GM18909 (cell line): ENCODE measurements at regions not wholly inside any gene's neighbourhood (a gene's known extent, or its start where the extent isn't known, plus 50 kb on each side); places are given as distances from the start of the nearest gene placed in this dataset.

Source experiments
- ATAC-seq: cut with Tn5 transposase; IDR thresholded peaks from one replicate; pipeline ENCODE4 v1.9.1; 2021; ENCODE audit warnings: mild to moderate bottlenecking; ENCODE audit not compliant: unreplicated experiment, poor library complexity

DNA sequence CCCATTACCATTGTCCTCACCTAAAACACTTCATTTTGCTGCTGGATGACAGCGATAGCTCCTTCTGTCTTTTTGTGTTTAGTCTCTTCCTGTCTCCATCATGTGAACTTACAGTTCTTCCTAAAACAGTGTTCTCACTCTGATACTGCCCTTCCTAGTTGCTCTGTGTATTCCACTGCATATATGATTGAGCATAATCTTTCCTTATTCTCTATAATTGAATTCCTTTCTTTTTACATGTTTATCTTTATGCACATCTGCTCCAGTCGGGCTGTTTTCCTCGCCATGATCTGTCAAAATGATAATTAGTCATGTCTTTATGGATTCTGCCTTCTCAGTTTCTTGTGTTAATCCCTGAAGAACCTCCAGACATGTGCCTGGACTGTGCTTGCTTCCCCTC, 405.1 kb upstream of the SEMA6D start:
- no peak for ATAC-seq

DNA sequence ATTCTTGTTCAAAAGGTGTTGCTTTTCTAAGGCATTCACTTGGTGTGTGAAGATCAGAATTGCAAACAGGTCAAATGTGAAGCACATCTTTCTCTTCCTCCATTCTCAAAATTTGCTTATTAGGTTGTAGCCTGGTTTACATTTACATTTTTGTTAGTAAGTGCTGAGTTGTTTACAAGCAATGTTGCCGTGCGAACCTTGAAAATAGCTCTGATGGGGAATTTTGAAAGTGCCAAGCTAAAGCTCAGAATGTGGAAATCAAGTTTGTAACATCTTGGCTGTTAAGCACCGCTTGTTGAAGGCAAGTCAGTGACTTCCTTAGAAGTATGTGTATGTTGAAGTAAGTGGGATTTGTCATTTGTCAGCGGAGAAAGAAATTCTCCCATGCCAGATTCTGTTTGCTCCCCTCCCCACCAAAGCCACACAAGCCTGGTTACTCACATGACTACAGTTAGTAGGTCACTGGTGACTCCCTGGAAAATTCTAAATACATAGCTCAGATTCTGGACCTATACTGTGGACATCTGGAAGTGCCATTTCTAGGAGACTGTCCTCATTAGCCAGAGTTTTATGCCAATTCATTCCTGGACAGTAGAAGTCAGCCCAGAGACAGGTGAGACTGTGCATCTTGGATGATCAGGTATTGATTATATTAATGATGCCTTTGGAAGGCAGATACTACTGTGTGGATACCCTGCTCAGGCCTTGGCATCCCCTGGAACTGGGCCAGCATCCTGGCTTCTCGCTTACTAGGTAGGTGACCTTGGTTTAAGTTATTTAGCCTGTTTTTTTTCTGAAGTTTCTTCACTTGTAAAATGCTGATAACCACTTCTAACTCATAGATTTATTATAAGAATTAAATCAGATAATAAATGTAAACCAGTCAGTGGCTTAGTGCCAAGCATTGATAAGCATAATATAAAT, 390.6 kb upstream of the SEMA6D start:
- ATAC-seq, result no peak

DNA sequence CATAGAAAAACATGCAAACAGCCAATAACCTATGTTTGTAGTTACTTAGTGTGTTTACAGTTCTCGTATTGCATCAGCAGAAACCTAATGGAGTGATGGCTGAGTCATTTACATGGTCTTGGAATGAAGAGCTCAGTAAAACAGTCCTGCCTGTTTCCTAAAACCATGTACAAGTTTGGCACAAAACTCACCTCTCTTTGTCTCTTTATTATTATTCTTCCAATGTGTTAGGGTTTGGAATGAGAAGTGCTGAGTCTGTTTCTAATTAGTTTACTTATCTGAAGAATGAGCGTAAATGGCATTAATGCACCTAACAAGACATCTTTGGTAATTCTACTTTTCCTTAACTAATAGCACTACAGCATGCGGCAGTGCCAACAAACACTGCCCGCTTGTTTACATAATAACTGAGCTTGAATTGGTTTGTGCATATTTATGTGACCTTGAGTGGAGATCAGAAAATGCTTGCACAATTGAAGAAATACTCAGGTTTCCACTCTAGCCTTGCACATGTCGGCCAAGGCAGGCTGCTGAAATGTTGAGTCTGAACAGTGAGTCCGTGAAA, 385.4 kb upstream of the SEMA6D start:
- ATAC-seq, result no peak

DNA sequence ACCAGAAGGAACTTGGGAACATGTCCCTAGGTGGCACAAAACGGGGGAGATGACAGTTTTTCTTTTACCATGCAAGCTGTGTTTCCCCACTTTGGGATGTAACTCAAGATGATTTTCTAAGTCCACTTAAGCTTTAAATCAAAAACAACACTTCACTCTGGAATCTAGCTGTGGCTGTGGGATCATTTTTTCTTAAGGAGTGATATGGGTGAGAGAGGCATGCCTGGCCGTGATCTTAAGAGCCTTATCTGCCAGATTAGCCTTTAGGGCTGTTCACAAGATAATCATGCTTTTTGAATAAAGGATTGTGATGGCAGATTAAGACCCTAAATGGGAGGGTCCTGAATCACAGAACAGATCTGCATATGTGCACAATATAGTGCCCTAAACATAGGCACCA, 384.8 kb upstream of the SEMA6D start:
- ATAC-seq, result no peak

DNA sequence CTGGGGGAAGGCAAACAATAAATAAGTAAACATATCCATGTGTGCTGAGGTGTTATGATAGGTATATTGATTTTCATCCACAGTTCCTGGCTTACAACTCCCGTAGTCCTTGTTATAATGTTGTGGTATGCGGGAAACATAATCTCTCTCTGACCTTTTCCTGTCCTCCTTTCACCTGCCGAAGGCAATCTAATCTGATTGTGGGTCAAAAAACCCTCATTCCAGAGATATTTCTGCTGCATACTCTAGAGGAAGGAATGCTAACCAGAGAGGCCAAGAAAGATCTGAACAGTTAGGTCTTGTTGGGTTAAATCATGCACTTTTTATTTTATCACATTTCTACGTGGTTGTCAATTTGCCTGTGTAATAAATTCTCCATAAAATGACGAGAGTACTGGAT, 383.6 kb upstream of the SEMA6D start:
- no peak for ATAC-seq

DNA sequence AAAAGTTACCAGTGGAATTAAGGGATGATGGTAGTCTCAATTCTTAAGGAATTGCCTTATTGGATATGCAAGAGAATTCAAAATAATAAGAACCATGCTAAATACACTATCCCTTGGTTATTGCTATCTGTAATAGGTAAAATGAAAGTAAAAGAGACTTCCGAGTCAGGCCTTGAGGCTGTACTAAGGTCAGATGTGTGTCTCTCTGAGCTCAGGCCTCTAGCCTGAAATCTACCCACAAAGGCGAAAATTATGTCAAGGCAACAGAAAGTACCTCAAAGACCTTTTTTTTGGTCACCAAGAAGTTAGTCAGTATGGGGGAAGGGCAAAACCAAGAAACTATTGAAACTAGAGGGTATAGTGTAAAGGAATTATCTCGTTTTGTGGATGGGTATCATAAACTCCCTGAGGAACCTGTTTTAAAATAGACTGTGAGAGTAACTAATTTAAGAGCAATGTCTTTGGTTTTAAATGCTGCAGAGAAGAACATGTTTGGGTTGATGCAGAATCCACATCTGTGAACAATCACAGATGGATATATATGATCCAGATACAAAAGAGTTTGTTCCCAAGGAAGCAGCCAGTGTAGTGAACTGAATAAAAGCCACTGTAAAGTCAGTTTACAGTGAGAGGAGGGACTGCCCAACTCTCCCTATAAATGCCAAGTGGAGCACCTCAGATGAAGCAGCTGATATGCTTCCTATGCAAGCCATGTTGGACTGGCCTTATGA, 382.3 kb upstream of the SEMA6D start:
- no peak for ATAC-seq

DNA sequence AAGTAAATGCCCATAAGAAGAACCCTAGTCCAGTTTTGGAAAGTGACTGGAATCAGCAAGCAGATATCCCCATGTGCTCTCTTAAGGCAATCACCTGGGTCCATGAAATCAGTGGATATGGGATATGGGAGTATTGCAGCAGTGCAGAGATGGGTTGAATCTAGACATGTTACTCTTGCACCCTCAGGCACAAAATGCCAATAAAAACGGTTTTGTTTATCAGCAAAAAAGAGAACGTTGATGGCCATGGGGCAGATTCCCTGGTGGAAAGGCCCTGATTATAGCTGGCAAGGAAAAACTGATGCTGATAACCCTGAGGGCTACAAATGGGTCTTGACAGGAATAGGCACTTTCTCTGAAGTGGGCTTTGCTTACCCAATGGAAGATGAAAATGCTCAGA, 380.2 kb upstream of the SEMA6D start:
- ATAC-seq, result no peak

DNA sequence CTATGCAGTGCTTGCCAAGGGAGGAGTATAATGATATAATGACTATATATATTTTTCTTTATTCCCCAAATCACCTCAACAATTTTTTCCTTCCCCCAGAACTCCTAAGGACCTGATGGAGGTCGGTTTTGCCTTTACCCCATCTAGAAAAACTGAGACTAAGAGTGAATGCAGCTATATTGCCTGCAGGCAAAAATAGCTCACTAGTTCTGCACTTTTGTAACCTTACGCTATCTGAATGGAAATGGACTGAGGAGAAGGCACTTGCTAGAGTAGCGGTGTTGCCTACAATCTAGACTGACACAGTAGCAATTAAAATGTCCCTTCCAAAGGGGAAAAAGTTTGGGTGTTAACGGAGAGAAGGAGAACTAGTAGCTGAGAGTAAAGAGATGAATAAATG, 379.5 kb upstream of the SEMA6D start:
- ATAC-seq, result no peak

DNA sequence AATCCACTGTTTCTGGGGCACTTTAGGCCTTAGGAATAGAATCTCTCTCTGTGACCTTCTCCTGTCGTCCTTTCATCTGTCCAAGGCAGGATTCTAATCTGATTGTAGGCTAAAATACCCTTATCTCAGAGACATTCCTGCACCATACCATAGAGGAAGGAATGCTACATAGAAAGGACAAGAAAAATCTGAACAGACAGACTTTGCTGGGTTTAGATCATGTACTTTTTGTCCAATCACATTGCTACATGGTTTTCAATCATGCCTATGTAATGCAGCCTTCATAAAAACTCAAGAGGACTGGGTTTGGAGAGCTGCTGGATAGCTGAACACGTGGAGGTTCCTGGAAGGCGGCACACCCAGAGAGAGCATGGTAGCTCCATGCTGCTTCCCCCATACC, 378.5 kb upstream of the SEMA6D start:
- ATAC-seq, result no peak

DNA sequence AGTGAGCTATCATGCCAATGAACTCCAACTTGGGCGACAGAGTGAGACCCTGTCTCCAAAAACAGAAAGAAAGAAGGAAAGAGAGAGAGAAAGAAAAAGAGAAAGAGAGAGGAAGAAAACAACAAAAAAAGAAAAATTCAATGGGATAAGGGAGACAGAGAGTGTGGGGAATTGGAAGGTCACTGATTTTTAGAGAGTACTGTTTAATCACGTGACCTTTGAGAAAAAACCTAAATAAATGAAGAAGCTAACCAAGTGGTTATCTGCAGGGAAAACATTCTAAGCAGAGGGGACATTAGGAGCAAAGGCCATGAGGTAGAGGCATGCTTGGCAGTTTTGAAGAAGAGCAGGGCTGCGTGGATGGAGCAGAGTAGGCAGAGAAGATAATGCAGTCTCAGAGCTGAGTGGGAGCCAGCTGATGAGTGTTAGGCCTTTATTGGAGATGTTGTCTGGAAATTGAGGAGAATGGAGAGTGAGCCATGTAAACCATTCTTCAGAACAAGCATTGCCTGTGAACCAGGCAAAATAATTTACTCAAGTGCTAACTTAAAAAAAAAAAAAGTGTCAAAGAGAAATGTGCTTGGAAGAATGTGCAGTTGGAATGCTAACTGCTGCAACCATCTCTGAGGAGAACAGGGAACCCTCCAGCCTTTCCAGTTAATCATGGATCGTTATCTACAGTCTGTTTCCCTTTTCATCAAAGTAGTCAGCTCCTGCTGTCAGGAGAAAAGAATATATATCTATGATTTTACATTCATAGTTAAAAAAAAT, 377.3 kb upstream of the SEMA6D start:
- no peak for ATAC-seq

DNA sequence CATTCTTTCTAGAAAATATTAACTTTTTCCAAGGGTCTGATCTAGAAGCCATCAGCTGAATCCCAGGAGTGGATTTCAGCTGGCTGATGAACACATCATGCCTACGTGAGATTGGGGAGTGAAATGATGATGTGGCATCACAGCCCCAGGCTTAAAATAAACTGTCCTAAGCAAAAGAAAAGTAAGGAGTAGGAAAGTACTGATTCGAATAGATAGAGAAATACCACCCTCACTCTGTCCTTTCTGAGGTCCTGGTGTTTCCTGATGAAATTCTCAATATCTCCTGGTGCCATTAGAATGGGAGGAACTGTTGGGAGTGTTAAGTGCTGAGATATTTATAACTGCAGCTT, 376.8 kb upstream of the SEMA6D start:
- no peak for ATAC-seq

DNA sequence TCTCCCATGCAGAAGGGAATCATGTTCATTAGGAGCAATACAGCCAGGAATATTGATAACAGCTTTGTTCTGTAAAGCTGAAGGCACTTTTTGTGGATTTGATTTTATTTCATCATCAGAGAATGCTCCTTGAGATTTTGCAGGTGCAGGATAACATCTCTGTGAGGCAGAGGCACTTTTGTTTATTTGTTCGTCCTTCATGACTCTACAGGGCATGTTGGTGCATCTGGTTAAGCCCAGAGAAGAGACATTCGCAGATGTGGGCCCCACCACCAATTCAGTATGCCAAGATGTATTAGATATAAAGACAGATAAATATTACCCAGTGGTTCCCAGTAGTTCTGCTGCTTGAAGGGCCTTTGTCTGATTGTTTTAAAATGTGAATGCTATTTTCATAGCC, 368.1 kb upstream of the SEMA6D start:
- no peak for ATAC-seq

DNA sequence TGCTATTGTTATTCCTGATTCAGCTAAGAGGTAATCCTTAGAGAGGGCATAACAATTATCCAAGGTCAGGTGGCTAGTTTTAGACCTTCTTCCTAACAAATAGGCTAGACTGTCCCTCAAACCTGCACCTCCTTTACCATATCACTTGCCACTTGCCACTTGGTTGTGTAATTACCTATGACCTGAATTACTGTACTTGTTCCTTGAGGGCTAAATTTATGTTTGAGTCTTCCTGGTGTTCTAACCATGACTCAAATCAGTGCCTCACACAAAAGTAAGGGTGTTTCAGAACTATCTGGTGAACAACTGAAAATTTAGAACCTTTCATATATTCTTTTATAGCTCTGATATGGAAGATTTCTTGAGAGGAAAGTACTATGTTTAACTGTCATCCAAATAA, 365.8 kb upstream of the SEMA6D start:
- ATAC-seq, result no peak

DNA sequence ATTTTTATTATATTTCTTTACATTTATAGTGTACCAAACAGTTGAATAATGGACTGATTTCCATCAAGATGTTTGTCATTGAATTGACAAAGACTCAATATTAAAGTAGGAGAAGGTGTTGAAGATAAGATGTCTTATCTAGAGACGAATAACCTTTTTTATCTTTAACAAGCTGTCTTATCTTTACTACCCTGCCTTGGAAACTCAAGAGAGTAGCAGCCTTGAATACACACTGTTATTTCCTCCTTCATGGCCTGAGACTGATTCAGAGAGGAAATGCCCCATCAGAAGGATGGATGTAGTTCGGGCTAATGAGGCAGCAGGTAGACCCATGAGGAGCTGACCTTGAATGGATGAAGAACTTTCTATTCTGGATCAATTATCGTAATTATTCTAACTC, 365.1 kb upstream of the SEMA6D start:
- ATAC-seq, result no peak

DNA sequence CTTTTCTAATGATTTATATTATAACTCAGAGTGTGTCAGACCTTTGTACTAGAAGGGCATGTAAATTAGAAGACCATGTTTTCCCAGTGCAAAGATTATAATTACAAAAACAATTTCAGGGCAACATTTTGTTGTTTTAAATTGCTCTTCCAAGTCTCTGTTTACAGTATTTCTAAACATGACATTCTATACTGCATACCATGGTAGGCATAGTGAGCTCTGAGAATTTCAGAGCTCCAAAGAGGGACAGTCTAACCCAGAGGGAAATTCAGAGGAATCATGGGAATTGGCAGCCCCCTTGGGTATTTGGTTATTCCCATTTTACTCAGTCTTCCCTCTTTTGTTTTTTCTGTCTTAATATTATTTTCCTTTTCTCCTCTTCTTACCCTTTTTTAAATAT, 361.5 kb upstream of the SEMA6D start:
- no peak for ATAC-seq

DNA sequence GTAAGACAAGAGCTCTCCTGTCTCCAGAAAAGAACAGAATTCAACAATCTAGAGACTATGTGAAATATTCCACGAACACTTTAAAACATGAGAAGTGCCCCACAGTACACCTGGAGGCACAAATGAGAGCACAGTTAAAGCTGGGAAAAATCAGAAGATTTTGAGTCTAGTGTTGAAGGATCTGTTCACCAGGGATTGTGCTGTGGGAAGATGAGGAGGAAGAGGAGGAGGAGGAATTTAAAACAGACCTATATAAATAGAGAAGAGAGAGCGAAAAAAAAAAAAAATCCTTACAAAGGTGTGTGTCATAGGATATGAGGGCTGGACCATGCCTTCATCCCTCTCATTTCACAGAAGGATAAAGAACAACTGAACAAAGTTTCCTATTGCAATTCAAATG, 361.0 kb upstream of the SEMA6D start:
- no peak for ATAC-seq

DNA sequence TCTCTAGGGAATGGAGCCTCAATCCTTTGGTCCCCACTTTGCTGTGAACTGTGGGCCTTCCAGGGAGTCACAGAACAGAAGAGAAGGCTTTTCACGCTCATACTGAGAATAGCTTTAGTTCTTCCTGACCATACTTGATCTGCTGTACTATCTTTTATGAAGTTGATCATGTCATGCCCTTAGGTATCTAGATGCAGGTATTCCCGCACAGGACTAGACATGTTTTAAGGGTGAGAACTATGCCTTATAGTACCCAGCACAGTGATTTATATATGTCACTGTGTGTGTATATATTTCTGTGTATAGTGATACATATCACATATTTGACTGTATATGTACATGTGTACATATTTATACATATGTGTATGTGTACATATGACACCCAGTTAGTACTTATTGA, 358.4 kb upstream of the SEMA6D start:
- no peak for ATAC-seq

DNA sequence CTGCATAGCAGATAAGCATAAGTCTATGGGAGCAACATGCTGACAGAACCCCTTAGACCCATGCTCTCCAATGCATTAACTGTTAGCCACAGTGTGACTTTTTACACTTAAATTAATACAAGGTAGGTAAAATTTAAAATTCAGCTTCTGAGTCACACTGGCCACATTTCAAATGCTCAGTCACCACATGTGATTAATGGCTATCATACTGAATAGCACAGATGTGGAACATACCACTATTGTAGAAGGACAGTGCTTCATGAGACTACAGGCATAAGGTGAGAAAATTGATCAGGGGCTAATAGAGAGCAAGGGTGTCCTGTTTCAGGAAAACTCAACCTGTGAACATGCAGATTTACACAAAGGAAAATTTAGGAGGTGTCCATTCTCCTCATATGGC, 357.0 kb upstream of the SEMA6D start:
- ATAC-seq, result no peak

DNA sequence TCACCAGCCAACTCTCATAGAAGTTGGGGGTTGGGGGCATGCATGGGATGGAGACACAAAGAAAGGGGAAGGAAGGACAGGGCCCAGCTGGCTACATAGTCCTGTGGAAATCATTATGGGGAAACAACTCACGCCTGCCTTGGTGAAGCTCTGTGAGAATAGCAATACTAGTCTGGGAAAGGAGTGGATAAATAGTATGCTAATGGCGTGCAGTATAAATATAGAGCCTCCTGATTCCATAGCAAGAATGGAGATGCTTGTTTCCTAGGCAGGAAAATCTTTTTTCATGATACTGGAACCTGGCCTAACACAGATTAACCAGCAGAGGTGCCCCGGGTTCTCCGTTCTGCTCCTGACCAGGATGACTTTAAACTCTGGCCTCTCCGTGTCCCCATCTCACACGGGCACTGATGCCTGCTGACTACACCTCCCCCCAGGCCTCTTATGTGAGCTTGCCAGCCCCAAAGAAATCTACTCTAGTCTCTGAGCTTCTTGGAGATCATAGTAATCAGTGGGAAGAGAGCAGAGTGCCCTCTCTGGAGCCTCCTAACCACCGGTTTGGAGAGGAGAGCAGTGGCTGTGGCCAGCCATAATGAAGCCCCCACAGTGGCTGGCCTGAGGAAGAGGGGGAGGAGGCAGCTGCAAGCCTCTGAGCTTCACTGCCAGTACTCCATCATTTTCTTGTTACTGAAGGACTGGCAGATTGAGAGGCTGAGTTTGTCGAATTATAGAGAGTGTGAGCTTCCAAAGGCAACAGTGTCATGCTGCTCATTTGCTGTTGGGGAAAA, 355.0 kb upstream of the SEMA6D start:
- ATAC-seq, result no peak

DNA sequence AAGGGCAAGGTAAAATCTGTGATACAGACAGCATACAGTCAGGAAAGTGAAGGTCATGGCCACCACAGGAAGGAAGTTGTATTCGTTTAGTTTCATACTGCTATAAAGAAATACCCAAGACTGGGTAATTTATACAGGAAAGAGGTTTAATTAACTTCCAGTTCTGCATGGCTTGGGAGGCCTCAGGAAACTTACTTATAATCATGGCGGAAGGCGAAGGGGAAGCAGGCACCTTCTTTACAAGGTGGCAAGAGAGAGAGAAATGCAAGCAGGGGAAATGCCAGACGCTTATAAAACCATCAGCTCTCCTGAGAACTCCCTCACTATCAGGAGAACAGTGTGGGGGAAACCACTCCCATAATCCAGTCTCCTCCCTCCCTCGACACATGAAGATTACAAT, 353.7 kb upstream of the SEMA6D start:
- ATAC-seq, result no peak
